ENCODE measurements at regions not wholly inside any gene's neighbourhood (a gene's known extent, or its start where the extent isn't known, plus 50 kb on each side); places are given as distances from the start of the nearest gene placed in this dataset.
A peak's percentile ranks its signal among the peaks of the same experiment; 100 is the strongest.

GRCh38 chr5:178796165-178796945 lies 63.4 kb upstream of the ZNF354B start:
- H4K91ac ChIP-seq (ENCODE audit: low read depth, low read length, poor library complexity) = no peak overlapping the region
- peaks cover 0 to 12% of the 10 kb centered on the region in 2 donors for H3K9me3 ChIP-seq (replicated peaks in 1 of 2; ENCODE audit: control insufficient read depth in 2 of 2, insufficient read depth in 1 of 2, low read depth in 1 of 2, low read length in 2 of 2)
- no peak overlapping the region for H2BK5ac ChIP-seq (ENCODE audit: low read length)
- H3K27ac ChIP-seq (replicated peaks; ENCODE audit: low read length) = no peak overlapping the region
- no peak for DNase-seq (ENCODE audit: low spot score)
- no peak overlapping the region for H2AFZ ChIP-seq (ENCODE audit: low read length)
- H2AK5ac ChIP-seq (ENCODE audit: low read depth, low read length) = no peak overlapping the region
- no peak overlapping the region for H3K14ac ChIP-seq (ENCODE audit: low read length)
- H3K79me1 ChIP-seq (ENCODE audit: low read depth, low read length) = no peaks in the 10 kb centered on the region
- H2BK120ac ChIP-seq (ENCODE audit: low read depth, low read length) = no peak overlapping the region
- no peak overlapping the region for H3K4ac ChIP-seq (ENCODE audit: low read length)
- H3K4me3 ChIP-seq (ENCODE audit: low read length in 2 of 2) = no peak overlapping the region
- WGBS, 2 donors (ENCODE audit: extremely low coverage in 2 of 2, insufficient read length in 2 of 2, insufficient replicate concordance in 1 of 2) = no CpG with 5 or more reads among the region's 17 CpGs
- no peaks in the 10 kb centered on the region for H3K36me3 ChIP-seq (replicated peaks in 1 of 2; ENCODE audit: control insufficient read depth in 2 of 2, insufficient read depth in 2 of 2, low read length in 2 of 2)
- H4K8ac ChIP-seq (ENCODE audit: low read depth, low read length) = no peak overlapping the region
- H3K23ac ChIP-seq (ENCODE audit: low read depth, low read length, poor library complexity) = no peak overlapping the region
- H3K18ac ChIP-seq (ENCODE audit: low read length) = no peak overlapping the region
- no peaks in the 10 kb centered on the region for H3K4me1 ChIP-seq (ENCODE audit: control insufficient read depth in 2 of 2, insufficient read depth in 1 of 2, low read depth in 1 of 2, low read length in 2 of 2)
- H3K9ac ChIP-seq (ENCODE audit: low read depth, low read length, poor library complexity) = no peak overlapping the region
- H3K4me2 ChIP-seq (ENCODE audit: insufficient read depth, low read length, poor library complexity, severe bottlenecking) = no peak overlapping the region
- H2BK12ac ChIP-seq (ENCODE audit: low read length) = no peak overlapping the region
- H2BK15ac ChIP-seq (ENCODE audit: low read length) = no peak overlapping the region
- H3K27me3 ChIP-seq (ENCODE audit: control insufficient read depth in 3 of 3, insufficient read depth in 3 of 3, low read depth in 1 of 3, low read length in 3 of 3) = no peaks in the 10 kb centered on the region

- H3K27me3 ChIP-seq (ENCODE audit: control insufficient read depth in 3 of 3, insufficient read depth in 3 of 3, low read depth in 1 of 3, low read length in 3 of 3) = no peaks in the 10 kb centered on the region
- peaks cover 0 to 20% of the 10 kb centered on the region in 2 donors for H3K9me3 ChIP-seq (replicated peaks in 1 of 2; ENCODE audit: control insufficient read depth in 2 of 2, insufficient read depth in 1 of 2, low read depth in 1 of 2, low read length in 2 of 2)
- no peak overlapping the region for H2AK5ac ChIP-seq (ENCODE audit: low read depth, low read length)
- no peak overlapping the region for H2BK120ac ChIP-seq (ENCODE audit: low read depth, low read length)
- H3K4me3 ChIP-seq (ENCODE audit: low read length in 2 of 2) = no peak overlapping the region
- H3K9ac ChIP-seq (ENCODE audit: low read depth, low read length, poor library complexity) = no peak overlapping the region
- H3K36me3 ChIP-seq (replicated peaks in 1 of 2; ENCODE audit: control insufficient read depth in 2 of 2, insufficient read depth in 2 of 2, low read length in 2 of 2) = no peaks in the 10 kb centered on the region
- H2BK5ac ChIP-seq (ENCODE audit: low read length) = no peak overlapping the region
- H3K18ac ChIP-seq (ENCODE audit: low read length) = no peak overlapping the region
- H3K14ac ChIP-seq (ENCODE audit: low read length) = no peak overlapping the region
- WGBS, 2 donors (ENCODE audit: extremely low coverage in 2 of 2, insufficient read length in 2 of 2, insufficient replicate concordance in 1 of 2) = no CpG with 5 or more reads among the region's 16 CpGs
- H4K8ac ChIP-seq (ENCODE audit: low read depth, low read length) = no peak overlapping the region
- H2BK15ac ChIP-seq (ENCODE audit: low read length) = no peak overlapping the region
- H4K91ac ChIP-seq (ENCODE audit: low read depth, low read length, poor library complexity) = no peak overlapping the region
- no peak overlapping the region for H3K27ac ChIP-seq (replicated peaks; ENCODE audit: low read length)
- no peak overlapping the region for H2AFZ ChIP-seq (ENCODE audit: low read length)
- no peaks in the 10 kb centered on the region for H3K4me1 ChIP-seq (ENCODE audit: control insufficient read depth in 2 of 2, insufficient read depth in 1 of 2, low read depth in 1 of 2, low read length in 2 of 2)
- DNase-seq (ENCODE audit: low spot score) = no peak
- H3K4ac ChIP-seq (ENCODE audit: low read length) = no peak overlapping the region
- H3K79me1 ChIP-seq (ENCODE audit: low read depth, low read length) = no peaks in the 10 kb centered on the region
- H2BK12ac ChIP-seq (ENCODE audit: low read length) = no peak overlapping the region
- H3K4me2 ChIP-seq (ENCODE audit: insufficient read depth, low read length, poor library complexity, severe bottlenecking) = no peak overlapping the region
- H3K23ac ChIP-seq (ENCODE audit: low read depth, low read length, poor library complexity) = no peak overlapping the region
These were observed 64.0 kb upstream of the ZNF354A start for GRCh38 chr5:178794433-178794832.

- Histone ChIP-seq H2BK5ac (ENCODE audit: low read length) (no peak overlapping the region), H3K4me3 (ENCODE audit: low read length in 2 of 2) (peak overlapping the region in 1 of 2 donors; percentile 73), H3K14ac (ENCODE audit: low read length) (peak overlapping the region; percentile 60), H3K18ac (ENCODE audit: low read length) (no peak overlapping the region), H3K4ac (ENCODE audit: low read length) (no peak overlapping the region), H2BK120ac (ENCODE audit: low read depth, low read length) (no peak overlapping the region), H4K91ac (ENCODE audit: low read depth, low read length, poor library complexity) (no peak overlapping the region), H2BK12ac (ENCODE audit: low read length) (no peak overlapping the region), H3K79me1 (ENCODE audit: low read depth, low read length) (no peaks in the 10 kb centered on the region), H2BK15ac (ENCODE audit: low read length) (no peak overlapping the region), H3K4me2 (ENCODE audit: insufficient read depth, low read length, poor library complexity, severe bottlenecking) (no peak overlapping the region), H3K23ac (ENCODE audit: low read depth, low read length, poor library complexity) (no peak overlapping the region), H3K27me3 (ENCODE audit: control insufficient read depth in 3 of 3, insufficient read depth in 3 of 3, low read depth in 1 of 3, low read length in 3 of 3) (no peaks in the 10 kb centered on the region), H3K27ac (replicated peaks; ENCODE audit: low read length) (no peak overlapping the region), H3K9ac (ENCODE audit: low read depth, low read length, poor library complexity) (no peak overlapping the region), H2AK5ac (ENCODE audit: low read depth, low read length) (no peak overlapping the region), H3K36me3 (replicated peaks in 1 of 2; ENCODE audit: control insufficient read depth in 2 of 2, insufficient read depth in 2 of 2, low read length in 2 of 2) (no peaks in the 10 kb centered on the region), H3K4me1 (ENCODE audit: control insufficient read depth in 2 of 2, insufficient read depth in 1 of 2, low read depth in 1 of 2, low read length in 2 of 2) (no peaks in the 10 kb centered on the region), H3K9me3 (replicated peaks in 1 of 2; ENCODE audit: control insufficient read depth in 2 of 2, insufficient read depth in 1 of 2, low read depth in 1 of 2, low read length in 2 of 2) (peaks cover 0 to 22% of the 10 kb centered on the region in 2 donors), H2AFZ (ENCODE audit: low read length) (no peak overlapping the region), H4K8ac (ENCODE audit: low read depth, low read length) (no peak overlapping the region)
- WGBS, 2 donors (ENCODE audit: extremely low coverage in 2 of 2, insufficient read length in 2 of 2, insufficient replicate concordance in 1 of 2) = no CpG with 5 or more reads among the region's 17 CpGs
- DNase-seq (ENCODE audit: low spot score) = no peak
These were observed 63.2 kb upstream of the ZNF354A start for GRCh38 chr5:178793696-178794095.

- no peak for DNase-seq (ENCODE audit: low spot score)
- Histone ChIP-seq H2AFZ (ENCODE audit: low read length) (no peak overlapping the region), H3K79me1 (ENCODE audit: low read depth, low read length) (no peaks in the 10 kb centered on the region), H2BK15ac (ENCODE audit: low read length) (no peak overlapping the region), H3K9me3 (replicated peaks in 1 of 2; ENCODE audit: control insufficient read depth in 2 of 2, insufficient read depth in 1 of 2, low read depth in 1 of 2, low read length in 2 of 2) (peaks cover 0 to 27% of the 10 kb centered on the region in 2 donors), H3K4ac (ENCODE audit: low read length) (no peak overlapping the region), H3K36me3 (replicated peaks in 1 of 2; ENCODE audit: control insufficient read depth in 2 of 2, insufficient read depth in 2 of 2, low read length in 2 of 2) (no peaks in the 10 kb centered on the region), H3K9ac (ENCODE audit: low read depth, low read length, poor library complexity) (no peak overlapping the region), H2BK5ac (ENCODE audit: low read length) (no peak overlapping the region), H3K4me3 (ENCODE audit: low read length in 2 of 2) (no peak overlapping the region), H3K14ac (ENCODE audit: low read length) (no peak overlapping the region), H2BK120ac (ENCODE audit: low read depth, low read length) (no peak overlapping the region), H2AK5ac (ENCODE audit: low read depth, low read length) (no peak overlapping the region), H3K4me2 (ENCODE audit: insufficient read depth, low read length, poor library complexity, severe bottlenecking) (no peak overlapping the region), H3K27ac (replicated peaks; ENCODE audit: low read length) (no peak overlapping the region), H4K8ac (ENCODE audit: low read depth, low read length) (no peak overlapping the region), H4K91ac (ENCODE audit: low read depth, low read length, poor library complexity) (no peak overlapping the region), H2BK12ac (ENCODE audit: low read length) (no peak overlapping the region), H3K23ac (ENCODE audit: low read depth, low read length, poor library complexity) (no peak overlapping the region), H3K4me1 (ENCODE audit: control insufficient read depth in 2 of 2, insufficient read depth in 1 of 2, low read depth in 1 of 2, low read length in 2 of 2) (no peaks in the 10 kb centered on the region), H3K27me3 (ENCODE audit: control insufficient read depth in 3 of 3, insufficient read depth in 3 of 3, low read depth in 1 of 3, low read length in 3 of 3) (no peaks in the 10 kb centered on the region), H3K18ac (ENCODE audit: low read length) (no peak overlapping the region)
- no CpG with 5 or more reads among the region's 12 CpGs for WGBS, 2 donors (ENCODE audit: extremely low coverage in 2 of 2, insufficient read length in 2 of 2, insufficient replicate concordance in 1 of 2)
These were observed 62.7 kb upstream of the ZNF354A start for GRCh38 chr5:178793151-178793550.
